ENCODE measurements at regions not wholly inside any gene's neighbourhood (a gene's known extent, or its start where the extent isn't known, plus 50 kb on each side); places are given as distances from the start of the nearest gene placed in this dataset.
A peak's percentile ranks its signal among the peaks of the same experiment; 100 is the strongest.

- TF ChIP-seq CTCF (IDR thresholded peaks at IDR 0.05; ENCODE audit: insufficient read depth, low read depth, low read length), result no peak
- no peak overlapping the region for H3K4me3 ChIP-seq (ENCODE audit: low read depth, low read length)
- no peak for DNase-seq (ENCODE audit: low read depth)
These were observed 360.8 kb downstream of the AEBP2 start for GRCh38 chr12:19799895-19800602.

GRCh38 chr12:19800884-19801283 is 361.6 kb downstream of the AEBP2 start:
- peak; percentile 28 for DNase-seq (ENCODE audit: low read depth)
- no peak for TF ChIP-seq CTCF (IDR thresholded peaks at IDR 0.05; ENCODE audit: insufficient read depth, low read depth, low read length)
- no peak overlapping the region for H3K4me3 ChIP-seq (ENCODE audit: low read depth, low read length)

- no peak overlapping the region for H3K4me3 ChIP-seq (ENCODE audit: low read depth, low read length)
- peak; percentile 30 for DNase-seq (ENCODE audit: low read depth)
- TF ChIP-seq CTCF (IDR thresholded peaks at IDR 0.05; ENCODE audit: insufficient read depth, low read depth, low read length), result no peak
These were observed 362.6 kb downstream of the AEBP2 start for GRCh38 chr12:19801941-19802340.

- DNase-seq (ENCODE audit: low read depth), result no peak
- no peak for TF ChIP-seq CTCF (IDR thresholded peaks at IDR 0.05; ENCODE audit: insufficient read depth, low read depth, low read length)
These were observed 363.6 kb downstream of the AEBP2 start for GRCh38 chr12:19802915-19803314.

GRCh38 chr12:19804737-19805136 is 365.4 kb downstream of the AEBP2 start:
- no peak overlapping the region for H3K4me3 ChIP-seq (ENCODE audit: low read depth, low read length)
- no peak for DNase-seq (ENCODE audit: low read depth)
- TF ChIP-seq CTCF (IDR thresholded peaks at IDR 0.05; ENCODE audit: insufficient read depth, low read depth, low read length), result no peak

More at GRCh38 chr12:19802915-19803314, 363.6 kb downstream of the AEBP2 start:
- no peak overlapping the region for H3K4me3 ChIP-seq (ENCODE audit: low read depth, low read length)

GRCh38 chr12:19808371-19808770 is 369.1 kb downstream of the AEBP2 start:
- no peak overlapping the region for H3K4me3 ChIP-seq (ENCODE audit: low read depth, low read length)
- no peak for DNase-seq (ENCODE audit: low read depth)
- TF ChIP-seq CTCF (IDR thresholded peaks at IDR 0.05; ENCODE audit: insufficient read depth, low read depth, low read length), result no peak

- DNase-seq (ENCODE audit: low read depth), result peak; percentile 52
- no peak for TF ChIP-seq CTCF (IDR thresholded peaks at IDR 0.05; ENCODE audit: insufficient read depth, low read depth, low read length)
- H3K4me3 ChIP-seq (ENCODE audit: low read depth, low read length), result no peak overlapping the region
These were observed 370.9 kb downstream of the AEBP2 start for GRCh38 chr12:19810213-19810612.

Measured in fibroblast of villous mesenchyme (primary cell).